ENCODE measurements at regions not wholly inside any gene's neighbourhood (a gene's known extent, or its start where the extent isn't known, plus 50 kb on each side); places are given as distances from the start of the nearest gene placed in this dataset.
A peak's percentile ranks its signal among the peaks of the same experiment; 100 is the strongest.

DNA sequence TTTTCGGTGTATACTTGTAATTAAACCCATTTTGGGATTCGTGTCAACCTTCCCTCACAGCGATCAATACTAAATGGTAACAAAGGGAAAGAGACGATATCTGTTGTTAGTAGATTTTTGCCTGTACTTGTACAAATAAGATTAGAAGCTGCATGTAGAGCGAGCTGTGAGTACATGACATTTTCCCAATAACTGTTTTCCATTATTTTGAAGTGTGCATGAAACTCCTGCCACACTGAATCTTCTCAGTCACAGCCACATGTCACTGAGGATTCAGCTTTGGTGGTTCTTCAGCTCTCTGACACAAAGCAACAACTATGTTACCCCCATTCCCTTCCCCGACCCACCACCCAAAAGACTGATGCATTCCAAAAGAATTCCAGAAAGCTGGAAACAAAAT lies 685.6 kb downstream of the EFNA5 start:
- no peak for TF ChIP-seq RAD21 (IDR thresholded peaks at IDR 0.05; ENCODE audit: low read depth)
- TF ChIP-seq USF1 (IDR thresholded peaks at IDR 0.05), result no peak
- TF ChIP-seq NFIC (IDR thresholded peaks at IDR 0.05), result no peak
- TF ChIP-seq EGR1 (IDR thresholded peaks at IDR 0.05), result no peak
- TF ChIP-seq TAF1 (IDR thresholded peaks at IDR 0.05; ENCODE audit: low read depth), result no peak
- no peak for TF ChIP-seq MAX (IDR thresholded peaks at IDR 0.05)
- no peak for TF ChIP-seq CREB1 (IDR thresholded peaks at IDR 0.05; ENCODE audit: low read depth)
- no peak for TF ChIP-seq CEBPB (IDR thresholded peaks at IDR 0.05)
- TF ChIP-seq FOXM1 (IDR thresholded peaks at IDR 0.05; ENCODE audit: borderline replicate concordance, low read depth), result no peak
- no peak for TF ChIP-seq ZBTB7A (IDR thresholded peaks at IDR 0.05; ENCODE audit: low read depth)
- TF ChIP-seq, protein P1, sequence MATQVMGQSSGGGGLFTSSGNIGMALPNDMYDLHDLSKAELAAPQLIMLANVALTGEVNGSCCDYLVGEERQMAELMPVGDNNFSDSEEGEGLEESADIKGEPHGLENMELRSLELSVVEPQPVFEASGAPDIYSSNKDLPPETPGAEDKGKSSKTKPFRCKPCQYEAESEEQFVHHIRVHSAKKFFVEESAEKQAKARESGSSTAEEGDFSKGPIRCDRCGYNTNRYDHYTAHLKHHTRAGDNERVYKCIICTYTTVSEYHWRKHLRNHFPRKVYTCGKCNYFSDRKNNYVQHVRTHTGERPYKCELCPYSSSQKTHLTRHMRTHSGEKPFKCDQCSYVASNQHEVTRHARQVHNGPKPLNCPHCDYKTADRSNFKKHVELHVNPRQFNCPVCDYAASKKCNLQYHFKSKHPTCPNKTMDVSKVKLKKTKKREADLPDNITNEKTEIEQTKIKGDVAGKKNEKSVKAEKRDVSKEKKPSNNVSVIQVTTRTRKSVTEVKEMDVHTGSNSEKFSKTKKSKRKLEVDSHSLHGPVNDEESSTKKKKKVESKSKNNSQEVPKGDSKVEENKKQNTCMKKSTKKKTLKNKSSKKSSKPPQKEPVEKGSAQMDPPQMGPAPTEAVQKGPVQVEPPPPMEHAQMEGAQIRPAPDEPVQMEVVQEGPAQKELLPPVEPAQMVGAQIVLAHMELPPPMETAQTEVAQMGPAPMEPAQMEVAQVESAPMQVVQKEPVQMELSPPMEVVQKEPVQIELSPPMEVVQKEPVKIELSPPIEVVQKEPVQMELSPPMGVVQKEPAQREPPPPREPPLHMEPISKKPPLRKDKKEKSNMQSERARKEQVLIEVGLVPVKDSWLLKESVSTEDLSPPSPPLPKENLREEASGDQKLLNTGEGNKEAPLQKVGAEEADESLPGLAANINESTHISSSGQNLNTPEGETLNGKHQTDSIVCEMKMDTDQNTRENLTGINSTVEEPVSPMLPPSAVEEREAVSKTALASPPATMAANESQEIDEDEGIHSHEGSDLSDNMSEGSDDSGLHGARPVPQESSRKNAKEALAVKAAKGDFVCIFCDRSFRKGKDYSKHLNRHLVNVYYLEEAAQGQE (IDR thresholded peaks at IDR 0.05; ENCODE audit: low read depth), result no peak

GRCh38 chr5:106976363-106976762 lies 694.4 kb downstream of the EFNA5 start:
- TF ChIP-seq EGR1 (IDR thresholded peaks at IDR 0.05) (no peak), CEBPB (IDR thresholded peaks at IDR 0.05) (no peak), USF1 (IDR thresholded peaks at IDR 0.05) (no peak), TCF12 (IDR thresholded peaks at IDR 0.05; ENCODE audit: low read depth) (no peak), NFIC (IDR thresholded peaks at IDR 0.05) (no peak)
- TF ChIP-seq, protein P1 (IDR thresholded peaks at IDR 0.05; ENCODE audit: low read depth), result no peak

DNA sequence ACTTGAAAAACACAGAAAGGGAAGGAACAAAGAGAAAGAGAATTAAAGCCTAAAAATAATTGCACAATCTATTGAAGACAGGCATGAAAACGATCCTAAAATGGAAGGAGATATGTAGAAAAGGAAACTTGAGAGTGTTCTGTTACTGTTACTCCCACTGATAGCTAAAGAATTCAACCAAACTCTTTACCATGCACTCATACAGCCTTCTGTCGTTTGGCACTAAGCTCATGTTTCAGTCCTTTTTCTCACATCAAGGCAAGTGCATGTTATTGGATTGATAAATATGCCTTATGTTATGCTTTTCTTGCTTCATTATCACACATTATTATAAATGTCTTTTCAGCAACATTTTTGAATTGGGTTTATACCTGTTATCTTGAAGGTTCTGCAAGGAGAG lies 696.5 kb downstream of the EFNA5 start:
- TF ChIP-seq TCF12 (IDR thresholded peaks at IDR 0.05; ENCODE audit: low read depth), result no peak
- no peak for TF ChIP-seq CEBPB (IDR thresholded peaks at IDR 0.05)
- no peak for TF ChIP-seq EGR1 (IDR thresholded peaks at IDR 0.05)
- TF ChIP-seq CREB1 (IDR thresholded peaks at IDR 0.05; ENCODE audit: low read depth), result no peak
- no peak for TF ChIP-seq YY1 (IDR thresholded peaks at IDR 0.05; ENCODE audit: low read depth)
- no peak for TF ChIP-seq NFIC (IDR thresholded peaks at IDR 0.05)
- TF ChIP-seq EP300 (IDR thresholded peaks at IDR 0.05; ENCODE audit: borderline replicate concordance), result no peak
- TF ChIP-seq FOXM1 (IDR thresholded peaks at IDR 0.05; ENCODE audit: borderline replicate concordance, low read depth), result no peak
- TF ChIP-seq TEAD4 (IDR thresholded peaks at IDR 0.05), result no peak
- TF ChIP-seq, protein P1 (IDR thresholded peaks at IDR 0.05; ENCODE audit: low read depth), result no peak
- no peak for TF ChIP-seq RAD21 (IDR thresholded peaks at IDR 0.05; ENCODE audit: low read depth)

DNA sequence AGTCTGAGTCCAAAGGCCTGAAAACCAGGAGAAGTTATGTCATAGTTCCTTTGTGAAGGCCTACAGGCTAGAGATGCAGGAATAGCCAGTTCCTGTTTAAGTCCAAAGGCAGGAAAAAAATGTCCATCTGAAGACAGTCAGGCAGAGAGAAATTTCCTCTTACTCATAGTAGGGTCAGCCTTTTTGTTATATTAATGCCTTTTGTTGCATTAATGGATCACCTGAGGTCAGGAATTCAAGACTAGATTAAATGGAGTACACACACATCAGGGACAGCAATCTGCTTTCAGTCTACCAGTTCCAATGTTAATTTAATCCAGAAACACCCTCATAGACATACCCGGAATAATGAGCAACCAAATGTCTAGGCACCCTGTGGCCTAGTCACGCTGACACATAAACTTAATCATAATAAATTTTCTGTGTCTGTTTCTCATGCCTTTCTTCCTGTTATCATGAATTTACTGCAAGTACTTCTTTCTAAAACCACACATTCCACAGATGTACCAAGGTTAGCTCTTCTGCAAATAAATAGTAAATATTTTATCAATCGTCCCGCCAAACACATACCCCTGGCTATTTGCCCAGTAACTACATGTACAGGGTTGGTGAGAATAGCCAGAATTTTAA lies 703.9 kb downstream of the EFNA5 start:
- TF ChIP-seq EGR1 (IDR thresholded peaks at IDR 0.05), result no peak
- TF ChIP-seq CEBPB (IDR thresholded peaks at IDR 0.05), result no peak
- TF ChIP-seq EP300 (IDR thresholded peaks at IDR 0.05; ENCODE audit: borderline replicate concordance), result peak; percentile 20; the same call in 1 of the 2 replicates
- TF ChIP-seq FOXM1 (IDR thresholded peaks at IDR 0.05; ENCODE audit: borderline replicate concordance, low read depth), result no peak

- TF ChIP-seq MAX (IDR thresholded peaks at IDR 0.05), result no peak
These were observed 706.6 kb downstream of the EFNA5 start for GRCh38 chr5:106964132-106964531.
